ENCODE measurements at regions not wholly inside any gene's neighbourhood (a gene's known extent, or its start where the extent isn't known, plus 50 kb on each side); places are given as distances from the start of the nearest gene placed in this dataset.

GRCh38 chr2:14737201-14737600, 104.7 kb downstream of the LRATD1 start:
- TF ChIP-seq GATA2 (IDR thresholded peaks at IDR 0.05; ENCODE audit: low read depth, low read length) (no peak), GATA3 (IDR thresholded peaks at IDR 0.05; ENCODE audit: low read depth, low read length) (no peak)

DNA sequence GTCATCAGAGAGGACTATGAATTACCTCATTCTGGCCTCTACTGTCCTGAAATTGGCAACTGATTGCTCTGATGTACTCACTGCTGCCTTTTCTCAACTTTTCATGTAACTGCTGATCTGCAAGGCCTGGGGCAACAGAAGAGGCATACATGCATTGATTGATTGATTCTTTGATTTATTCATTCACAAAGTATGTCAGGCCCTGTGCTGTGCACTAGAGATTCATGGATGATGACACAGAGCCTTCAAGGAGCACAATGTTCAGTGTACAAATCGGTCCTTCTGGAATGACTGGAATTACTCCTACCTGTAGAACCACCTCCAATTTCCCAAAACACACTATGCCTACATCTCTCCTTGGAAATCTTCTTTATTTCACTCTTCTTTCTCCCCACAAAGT, 111.3 kb downstream of the LRATD1 start:
- TF ChIP-seq GATA2 (IDR thresholded peaks at IDR 0.05; ENCODE audit: low read depth, low read length) (no peak), GATA3 (IDR thresholded peaks at IDR 0.05; ENCODE audit: low read depth, low read length) (no peak)

DNA sequence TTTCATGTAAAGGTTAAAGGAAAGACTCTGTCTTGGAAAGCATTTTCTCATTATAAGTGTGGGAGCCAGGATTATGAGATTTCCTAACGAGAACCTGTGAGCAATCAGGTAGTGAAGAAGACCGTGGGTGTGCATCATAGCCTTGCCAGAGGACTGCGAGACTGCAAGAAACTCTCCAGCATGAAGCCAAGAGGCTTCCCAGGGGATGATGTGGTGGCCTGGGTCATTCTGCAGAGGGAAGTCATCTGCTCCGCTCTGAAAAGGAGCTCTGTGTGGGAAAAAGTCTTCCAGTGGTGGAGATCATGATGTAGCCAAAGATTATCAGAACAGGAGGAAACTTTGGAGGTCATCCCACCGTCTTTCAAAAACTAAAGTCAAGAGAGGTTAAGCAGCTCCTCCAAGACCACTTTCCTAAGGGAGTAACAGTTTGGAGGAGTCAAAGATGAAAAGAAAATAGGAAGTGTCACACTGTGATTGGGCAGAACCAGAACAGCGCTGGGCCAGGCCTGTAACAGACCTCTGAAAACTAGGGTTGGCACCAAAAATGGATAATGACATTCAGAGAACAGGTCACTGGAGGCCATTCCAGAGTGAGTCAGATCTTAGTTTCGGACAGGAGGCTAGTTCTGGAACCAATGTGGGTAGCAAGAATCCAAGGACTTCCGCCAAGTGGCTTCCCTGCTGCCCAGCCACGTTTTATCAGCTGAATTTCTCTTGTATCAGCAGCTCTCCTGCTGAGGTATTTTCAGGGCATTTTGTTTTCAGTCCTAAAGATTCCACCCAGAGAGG, 113.0 kb downstream of the LRATD1 start:
- TF ChIP-seq GATA3 (IDR thresholded peaks at IDR 0.05; ENCODE audit: low read depth, low read length) (no peak), GATA2 (IDR thresholded peaks at IDR 0.05; ENCODE audit: low read depth, low read length) (no peak)

DNA sequence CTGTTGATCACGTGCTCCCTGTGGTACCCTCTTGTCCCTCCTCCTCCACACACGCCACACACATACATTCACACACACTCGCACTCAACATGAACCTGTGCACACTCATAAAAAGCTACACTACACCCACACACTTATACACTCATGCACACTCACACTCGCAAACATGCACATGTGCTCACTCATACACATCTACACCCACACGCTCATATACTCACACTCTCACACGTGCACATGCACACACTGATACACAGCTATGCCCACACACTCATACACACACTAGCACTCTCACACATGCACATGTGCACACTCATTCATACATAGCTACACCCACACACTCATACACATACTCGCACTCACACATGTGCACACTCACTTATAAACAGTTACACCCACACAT, 113.6 kb downstream of the LRATD1 start:
- TF ChIP-seq GATA2 (IDR thresholded peaks at IDR 0.05; ENCODE audit: low read depth, low read length) (no peak), GATA3 (IDR thresholded peaks at IDR 0.05; ENCODE audit: low read depth, low read length) (no peak)

DNA sequence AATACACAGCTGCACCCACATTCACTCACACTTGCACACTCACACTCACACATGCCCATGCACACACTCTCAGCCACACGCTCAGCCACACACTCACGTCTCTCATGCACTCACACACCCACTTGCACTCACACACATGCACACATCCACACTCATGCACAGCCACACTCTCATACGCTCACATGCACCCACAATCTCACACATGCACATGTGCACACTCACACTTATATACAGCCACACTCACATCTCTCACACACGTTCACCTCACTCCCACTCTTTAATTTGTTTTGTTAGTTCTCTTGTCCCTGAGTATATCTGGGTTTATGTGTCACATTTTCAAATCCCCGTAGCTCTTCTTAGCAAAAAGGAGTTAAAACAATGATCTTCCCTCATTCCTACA, 114.9 kb downstream of the LRATD1 start:
- TF ChIP-seq GATA3 (IDR thresholded peaks at IDR 0.05; ENCODE audit: low read depth, low read length) = no peak

GRCh38 chr2:14749884-14750283, 117.4 kb downstream of the LRATD1 start:
- no peak for TF ChIP-seq GATA3 (IDR thresholded peaks at IDR 0.05; ENCODE audit: low read depth, low read length)
- TF ChIP-seq GATA2 (IDR thresholded peaks at IDR 0.05; ENCODE audit: low read depth, low read length) = no peak

DNA sequence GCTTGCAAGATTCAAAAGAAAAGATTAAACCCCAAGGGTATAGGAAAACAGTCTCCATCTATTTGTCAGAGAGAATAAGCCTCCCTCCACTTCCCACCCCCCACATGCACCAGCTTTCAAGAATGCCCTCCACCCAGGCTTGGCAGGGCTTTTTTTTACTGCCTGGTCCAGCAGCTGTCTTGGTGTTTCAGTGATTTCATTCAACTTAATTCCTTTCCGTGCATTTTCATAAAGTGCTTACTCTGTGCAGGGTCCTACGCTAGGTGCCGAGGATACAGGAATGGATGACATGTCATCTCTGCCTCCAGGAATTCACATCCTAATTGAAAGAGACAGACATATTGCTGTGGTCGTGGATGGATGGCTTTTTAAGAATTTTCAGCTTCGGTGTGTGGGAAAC, 117.9 kb downstream of the LRATD1 start:
- TF ChIP-seq GATA3 (IDR thresholded peaks at IDR 0.05; ENCODE audit: low read depth, low read length) (no peak), GATA2 (IDR thresholded peaks at IDR 0.05; ENCODE audit: low read depth, low read length) (no peak)

DNA sequence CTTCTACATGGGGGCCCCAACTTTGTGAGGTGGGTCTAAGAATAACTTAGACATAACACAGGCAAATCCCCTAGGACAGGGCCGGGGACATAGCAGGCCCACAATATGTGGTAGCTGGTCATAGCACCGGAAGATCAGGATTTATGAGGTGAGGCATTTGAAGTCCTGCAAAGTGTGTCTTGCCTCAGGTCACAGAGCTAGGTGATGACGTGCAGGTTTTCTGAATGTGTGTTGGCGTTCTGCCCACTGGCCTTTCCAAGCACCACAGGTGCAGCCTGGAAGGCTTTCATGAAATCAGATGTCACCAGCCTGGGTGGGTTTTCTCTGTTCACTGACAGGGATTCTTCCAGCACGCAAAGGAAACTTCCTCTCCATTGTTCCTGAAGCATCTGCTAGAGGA, 119.1 kb downstream of the LRATD1 start:
- TF ChIP-seq GATA2 (IDR thresholded peaks at IDR 0.05; ENCODE audit: low read depth, low read length) = no peak
- no peak for TF ChIP-seq GATA3 (IDR thresholded peaks at IDR 0.05; ENCODE audit: low read depth, low read length)

- TF ChIP-seq GATA2 (IDR thresholded peaks at IDR 0.05; ENCODE audit: low read depth, low read length) (no peak), GATA3 (IDR thresholded peaks at IDR 0.05; ENCODE audit: low read depth, low read length) (no peak)
Observed at GRCh38 chr2:14752295-14752694, 119.8 kb downstream of the LRATD1 start.

DNA sequence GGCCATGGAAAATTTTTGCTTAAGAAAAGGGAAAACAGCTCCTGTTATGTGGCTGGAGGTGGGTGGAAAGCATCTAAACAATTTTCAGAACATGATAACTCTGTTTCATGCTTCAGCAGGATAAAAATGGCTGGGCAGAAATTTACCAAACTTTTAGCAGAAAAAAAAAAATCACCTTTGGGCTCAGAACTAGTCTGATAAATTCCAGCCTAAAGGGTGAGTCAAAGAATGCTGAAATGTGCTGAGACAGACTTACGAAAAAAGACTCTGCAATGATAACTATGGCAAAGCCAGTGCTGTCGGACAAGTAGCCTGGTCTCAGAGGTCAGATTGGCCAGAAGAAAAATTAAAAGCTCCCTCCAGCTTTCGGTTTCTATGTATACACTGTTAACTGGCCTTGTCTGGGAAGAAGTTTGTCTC, 123.6 kb downstream of the LRATD1 start:
- TF ChIP-seq GATA2 (IDR thresholded peaks at IDR 0.05; ENCODE audit: low read depth, low read length) = no peak
- TF ChIP-seq GATA3 (IDR thresholded peaks at IDR 0.05; ENCODE audit: low read depth, low read length) = no peak

- TF ChIP-seq GATA2 (IDR thresholded peaks at IDR 0.05; ENCODE audit: low read depth, low read length) (no peak), GATA3 (IDR thresholded peaks at IDR 0.05; ENCODE audit: low read depth, low read length) (no peak)
Observed at GRCh38 chr2:14756981-14757657, 124.6 kb downstream of the LRATD1 start.

DNA sequence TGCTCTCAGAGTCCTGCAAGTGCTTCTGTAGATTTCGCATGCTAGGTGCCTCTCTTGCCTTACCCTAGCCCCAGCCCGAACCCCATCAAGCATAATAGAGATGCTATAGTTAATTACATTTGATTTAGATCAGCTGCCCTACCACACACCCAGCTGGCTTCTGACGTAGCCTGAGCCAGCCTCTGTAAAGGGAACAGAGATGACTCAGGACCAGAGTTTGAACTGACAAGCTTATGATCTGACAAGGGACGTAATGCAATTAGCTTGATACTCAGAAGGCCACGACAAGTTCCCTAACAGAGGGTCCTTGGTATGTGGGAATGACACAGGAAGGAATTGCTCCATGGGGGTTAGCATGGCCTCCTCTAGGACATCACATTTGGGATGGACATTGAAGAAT, 126.6 kb downstream of the LRATD1 start:
- TF ChIP-seq GATA3 (IDR thresholded peaks at IDR 0.05; ENCODE audit: low read depth, low read length) (no peak), GATA2 (IDR thresholded peaks at IDR 0.05; ENCODE audit: low read depth, low read length) (no peak)

DNA sequence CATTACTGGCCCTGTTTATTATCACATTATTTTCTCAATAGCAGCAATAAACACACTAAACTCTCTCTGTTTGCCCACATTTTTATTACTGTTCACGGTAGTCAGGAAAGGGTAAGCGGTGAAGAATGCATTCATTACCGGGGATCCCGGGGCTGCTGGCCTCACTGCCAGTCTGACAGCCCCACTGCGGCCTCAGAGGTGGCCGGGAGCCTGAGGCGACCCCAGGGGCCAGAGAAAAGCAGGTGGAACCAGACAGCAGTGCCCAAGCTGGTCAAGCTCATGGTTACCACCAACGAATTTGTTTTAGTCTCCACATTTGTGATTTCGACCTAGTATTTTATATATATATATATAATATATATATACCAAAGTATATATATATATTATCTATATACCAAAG, 127.7 kb downstream of the LRATD1 start:
- no peak for TF ChIP-seq GATA2 (IDR thresholded peaks at IDR 0.05; ENCODE audit: low read depth, low read length)
- TF ChIP-seq GATA3 (IDR thresholded peaks at IDR 0.05; ENCODE audit: low read depth, low read length) = no peak

DNA sequence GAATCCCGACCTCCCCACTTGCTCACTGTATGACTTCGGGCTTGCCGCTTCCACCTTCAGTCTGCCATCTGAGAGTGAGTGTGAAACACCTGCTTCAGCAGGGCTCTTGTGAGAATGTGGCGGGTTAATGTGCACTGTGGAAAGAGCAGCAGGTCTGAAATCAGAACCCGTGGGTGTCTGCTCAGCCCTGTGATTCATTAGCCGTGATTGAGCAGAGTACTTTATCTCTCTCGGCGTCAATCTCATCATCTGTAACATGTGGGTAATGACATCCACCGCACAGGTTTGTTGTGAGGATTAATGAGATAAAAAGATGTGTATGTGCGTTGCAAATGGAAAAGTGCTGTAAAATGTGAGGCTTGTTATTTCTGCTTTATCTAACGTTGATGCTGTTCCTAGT, 128.6 kb downstream of the LRATD1 start:
- TF ChIP-seq GATA2 (IDR thresholded peaks at IDR 0.05; ENCODE audit: low read depth, low read length) = peak; percentile 63
- TF ChIP-seq GATA3 (IDR thresholded peaks at IDR 0.05; ENCODE audit: low read depth, low read length) = no peak

GRCh38 chr2:14773696-14774095, 141.2 kb downstream of the LRATD1 start:
- TF ChIP-seq GATA2 (IDR thresholded peaks at IDR 0.05; ENCODE audit: low read depth, low read length) = no peak
- TF ChIP-seq GATA3 (IDR thresholded peaks at IDR 0.05; ENCODE audit: low read depth, low read length) = no peak

All from SH-SY5Y (cell line).